HG02973 (cell line): ENCODE measurements at regions not wholly inside any gene's neighbourhood (a gene's known extent, or its start where the extent isn't known, plus 50 kb on each side); places are given as distances from the start of the nearest gene placed in this dataset.

Experiments used
- ATAC-seq: cut with Tn5 transposase; IDR thresholded peaks from one replicate; pipeline ENCODE4 v1.9.1; 2021; ENCODE audit warnings: moderate library complexity; ENCODE audit not compliant: unreplicated experiment

DNA sequence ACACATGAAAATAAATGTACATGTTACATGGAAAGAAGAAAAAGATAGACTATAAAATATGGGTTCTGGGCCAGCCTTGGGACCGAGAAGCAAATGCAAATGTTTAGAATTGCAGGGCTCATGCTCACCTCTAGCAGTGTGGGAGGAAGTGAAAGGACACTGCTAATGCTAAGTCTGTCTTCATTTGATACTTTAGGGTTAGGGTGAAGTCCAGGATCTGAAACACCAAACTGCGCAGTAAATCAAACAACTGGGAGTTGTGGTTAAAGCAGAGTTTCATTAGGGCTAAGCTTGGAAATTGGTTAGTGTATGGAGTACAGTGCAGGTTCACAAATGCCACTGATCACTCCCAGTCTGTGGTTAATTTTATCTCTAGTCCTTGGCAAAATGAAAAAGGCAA lies 73.2 kb upstream of the PDK4 start:
- ATAC-seq = no peak

DNA sequence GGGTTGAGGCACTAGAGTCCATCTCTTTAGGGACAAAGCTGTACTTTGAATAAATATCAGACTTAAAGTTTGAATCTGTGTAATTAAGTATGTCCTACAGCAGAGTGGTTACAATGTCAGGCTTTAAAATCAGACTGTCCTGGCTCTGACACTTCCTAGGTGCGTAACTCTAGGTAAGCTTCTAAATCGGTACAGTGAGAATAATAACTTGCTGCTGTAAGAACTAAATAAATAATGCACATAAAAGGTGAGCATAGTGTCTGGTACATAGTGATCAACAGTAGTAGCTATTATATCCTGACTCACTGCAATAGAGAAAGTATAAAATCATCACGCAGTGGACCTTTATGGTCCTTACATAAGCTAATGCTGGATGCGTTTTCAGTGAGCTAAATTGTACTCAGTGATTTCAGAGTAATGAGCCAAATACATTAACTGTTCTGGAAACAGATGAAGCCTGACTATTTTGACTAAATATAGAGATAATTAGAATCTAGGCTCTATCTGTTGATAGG lies 72.2 kb upstream of the PDK4 start:
- ATAC-seq = no peak

DNA sequence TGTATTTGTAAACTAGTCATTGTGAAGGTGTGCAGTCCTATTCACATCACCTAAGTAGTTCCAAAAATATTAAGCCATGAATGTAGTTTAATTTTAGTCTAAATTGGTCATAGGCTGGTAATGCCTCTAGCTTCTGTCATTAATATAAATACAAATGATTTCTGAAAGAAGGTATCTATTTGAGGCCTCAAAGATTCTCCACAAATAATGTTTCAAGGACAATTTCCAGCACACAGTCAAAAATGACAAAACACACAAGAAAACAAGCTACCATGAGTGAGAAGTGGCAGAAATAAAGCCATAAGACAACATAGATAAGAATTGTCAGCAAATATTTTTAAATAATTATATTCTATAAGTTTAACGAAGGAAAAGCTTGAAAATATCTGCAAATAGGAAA lies 66.7 kb upstream of the PDK4 start:
- ATAC-seq = no peak

DNA sequence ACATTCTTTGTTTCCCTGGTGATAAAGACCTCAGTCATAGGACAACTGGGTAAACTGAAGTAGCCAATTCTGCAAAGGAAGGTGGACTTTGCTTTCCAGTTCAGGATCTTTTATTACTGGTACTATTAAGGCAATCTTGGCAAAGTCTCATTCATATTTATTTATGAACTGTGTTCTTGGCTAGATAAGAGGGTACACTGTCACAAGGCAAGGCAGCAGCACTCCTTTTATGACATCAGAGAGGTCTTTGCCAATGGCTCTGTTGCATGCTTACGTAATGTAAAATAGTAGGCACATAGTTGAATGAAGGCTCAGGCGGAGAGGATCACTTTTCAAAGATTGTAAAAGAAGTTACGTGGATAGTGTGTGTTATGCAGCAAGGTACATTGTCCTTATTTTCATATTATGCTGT lies 63.7 kb upstream of the PDK4 start:
- no peak for ATAC-seq

DNA sequence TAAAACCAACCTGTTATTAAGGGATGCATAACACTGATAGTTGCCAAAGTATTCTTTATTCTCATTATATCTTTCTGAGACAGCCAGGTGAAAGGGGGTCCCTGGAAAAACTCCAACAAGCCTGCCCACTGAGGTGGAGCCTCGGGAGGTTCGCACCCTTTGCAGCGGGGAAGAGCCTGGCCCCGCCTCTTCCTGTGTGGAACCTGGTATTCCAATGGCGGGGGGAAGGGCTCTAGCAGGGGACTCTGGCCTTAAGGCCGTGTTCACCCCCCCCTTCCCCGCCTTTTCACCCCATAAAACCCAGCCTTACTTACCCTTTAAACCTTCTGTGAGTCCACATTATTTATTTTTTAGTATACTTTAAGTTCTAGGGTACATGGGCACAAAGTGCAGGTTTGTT lies 62.4 kb upstream of the PDK4 start:
- ATAC-seq = no peak

DNA sequence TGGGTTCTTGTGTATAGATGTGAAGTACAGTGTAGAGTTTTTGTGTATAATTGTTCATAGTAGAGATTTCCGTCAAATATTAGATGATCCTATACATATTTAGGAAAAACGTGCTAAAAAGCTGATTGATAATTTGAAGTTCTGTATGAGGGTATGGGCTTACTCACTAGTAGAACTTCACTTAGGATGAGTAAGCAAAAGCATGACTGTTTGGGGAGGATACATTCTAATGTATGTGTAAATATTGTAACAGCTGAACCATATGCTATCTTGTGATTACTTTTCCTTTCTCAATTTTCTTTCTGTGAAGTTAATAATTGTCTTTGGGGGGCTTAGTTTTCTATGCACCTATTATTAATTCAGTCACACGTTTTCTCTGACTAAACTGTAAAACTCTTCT lies 53.2 kb upstream of the PDK4 start:
- ATAC-seq = no peak

DNA sequence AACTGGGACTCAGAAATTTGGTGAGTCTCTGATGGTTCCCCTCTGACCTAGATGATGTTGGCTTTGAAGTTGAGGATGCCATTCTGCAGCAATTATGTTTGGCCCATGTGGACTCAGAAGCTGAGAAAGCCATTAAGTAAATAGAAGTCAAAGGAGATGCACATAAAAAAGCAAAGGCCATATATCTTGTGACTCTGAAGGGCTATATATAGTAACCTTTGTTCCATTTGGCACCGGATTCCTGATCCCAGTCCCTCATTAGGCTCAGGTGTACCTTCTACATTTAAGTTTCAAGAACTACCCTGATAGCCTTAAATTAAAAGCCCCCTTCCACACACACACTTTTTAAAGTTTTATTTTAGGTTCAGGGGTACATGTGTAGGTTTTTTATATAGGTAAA lies 50.0 kb upstream of the PDK4 start:
- ATAC-seq = no peak
